NCI-H69 (cell line): ENCODE measurements at regions not wholly inside any gene's neighbourhood (a gene's known extent, or its start where the extent isn't known, plus 50 kb on each side); places are given as distances from the start of the nearest gene placed in this dataset.
A peak's percentile ranks its signal among the peaks of the same experiment; 100 is the strongest.

ENCODE experiments used
- DNase-seq: peaks from one replicate; lab custom pipeline; 2025; lab: John Stamatoyannopoulos, UW

DNA sequence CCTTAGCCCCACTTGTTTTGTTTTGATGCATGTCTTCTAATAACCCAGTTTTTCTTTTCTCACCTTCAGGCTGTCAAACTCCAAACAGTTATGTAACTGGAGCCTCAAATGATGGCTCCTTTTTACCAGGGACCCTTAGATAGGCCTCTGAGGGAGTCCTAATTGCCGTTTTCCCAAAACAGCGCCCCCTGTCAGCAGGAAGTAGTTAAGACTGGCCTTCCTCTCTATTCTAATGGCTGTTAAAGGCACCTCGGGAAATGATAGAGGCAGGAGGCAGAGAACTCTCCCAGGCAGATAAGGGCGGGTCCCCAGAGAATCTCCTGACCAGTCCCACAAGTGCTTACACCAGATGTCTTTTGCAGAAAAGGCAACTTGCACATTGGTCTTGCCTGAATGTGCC is 123.2 kb downstream of the KCNS3 start:
- DNase-seq, result peak; percentile 5

DNA sequence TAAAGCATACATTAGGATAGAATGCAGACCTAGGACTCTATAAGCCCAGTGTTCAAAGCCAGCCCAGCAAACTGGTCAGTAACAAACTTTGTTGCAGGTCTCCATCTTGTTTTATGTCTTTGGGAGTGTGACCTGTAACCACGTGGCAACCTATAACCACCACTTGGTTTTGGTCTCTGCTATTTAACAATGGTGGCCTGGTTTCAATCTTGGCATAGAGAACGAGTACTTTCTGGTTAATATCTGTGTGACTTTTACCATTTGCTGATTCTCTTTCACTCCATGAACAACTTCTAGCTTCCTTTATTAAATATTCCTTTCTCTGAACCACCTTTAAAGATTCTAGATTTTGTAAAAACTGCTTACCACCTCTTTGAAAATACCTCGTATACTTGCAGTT is 118.5 kb downstream of the KCNS3 start:
- DNase-seq, result no peak

DNA sequence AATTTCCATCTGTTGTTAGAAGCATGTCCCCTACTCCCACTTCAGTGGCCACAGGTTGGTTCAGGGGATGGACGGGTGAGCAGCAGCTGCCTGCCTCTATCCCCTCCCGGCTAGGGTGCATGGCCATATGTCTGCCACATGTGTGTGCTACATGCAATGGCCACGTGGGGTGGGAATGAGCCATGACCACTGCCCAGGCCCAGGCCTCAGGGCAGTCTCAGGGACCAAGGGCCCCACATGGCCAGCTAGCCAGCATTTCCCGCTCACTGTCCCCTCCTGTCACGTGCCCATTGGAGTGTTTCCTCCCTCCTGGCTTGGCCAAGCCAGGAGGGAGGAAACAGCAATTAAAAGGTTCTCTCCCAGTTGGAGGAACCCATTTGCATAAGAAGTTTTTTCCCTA is 117.1 kb downstream of the KCNS3 start:
- DNase-seq, result no peak
